Coronary artery (tissue), 2 donors: ENCODE measurements at regions not wholly inside any gene's neighbourhood (a gene's known extent, or its start where the extent isn't known, plus 50 kb on each side); places are given as distances from the start of the nearest gene placed in this dataset.
"Not testable (repeated sequence)": the region's sequence is repeated elsewhere in the genome, so short reads cannot be mapped to it uniquely, and the experiment has no call there.

Source experiments
- DNase-seq: peaks from one replicate; pipeline ENCODE4 v3.0.0-alpha.2; 2017; ENCODE audit warnings: low spot score
- H3K27ac ChIP-seq, 2 donors: fragments of 200-600 bp; sonication (generic); one replicate each; pipeline ENCODE4 v1.5.1; 2016 to 2019
- H3K4me3 ChIP-seq: fragments of 200-600 bp; sonication (generic); 2 replicates; pipeline ENCODE4 v1.5.1; 2016; ENCODE audit warnings: mild to moderate bottlenecking, moderate library complexity
- CTCF ChIP-seq: fragments of 200-600 bp; sonication (generic); IDR thresholded peaks from one replicate; pipeline ENCODE4 v1.5.1; 2019; ENCODE audit warnings: antibody characterized with exemption

- Histone ChIP-seq H3K4me3 (no peak overlapping the region), H3K27ac (no peak overlapping the region)
- no peak for DNase-seq
- TF ChIP-seq CTCF = no peak
Measured at GRCh38 chr14:55858604-55859003, 259.6 kb upstream of the PELI2 start.

GRCh38 chr14:55861561-55861960 is 256.6 kb upstream of the PELI2 start:
- H3K27ac ChIP-seq, H3K4me3 ChIP-seq, DNase-seq: not testable (repeated sequence)

GRCh38 chr14:55864890-55865655 is 253.1 kb upstream of the PELI2 start:
- H3K4me3 ChIP-seq = no peak overlapping the region
- TF ChIP-seq CTCF = no peak
- no peak for DNase-seq
- H3K27ac ChIP-seq = no peak overlapping the region

GRCh38 chr14:55867311-55867710 is 250.9 kb upstream of the PELI2 start:
- no peak for DNase-seq
- Histone ChIP-seq H3K27ac (no peak overlapping the region), H3K4me3 (no peak overlapping the region)
- TF ChIP-seq CTCF = no peak

- TF ChIP-seq CTCF = no peak
- no peak for DNase-seq
- no peak overlapping the region for H3K4me3 ChIP-seq
- no peak overlapping the region for H3K27ac ChIP-seq
Measured at GRCh38 chr14:55867719-55868118, 250.5 kb upstream of the PELI2 start.

GRCh38 chr14:55869397-55870049 is 248.7 kb upstream of the PELI2 start:
- Histone ChIP-seq H3K27ac (no peak overlapping the region), H3K4me3 (no peak overlapping the region)
- TF ChIP-seq CTCF = no peak
- DNase-seq = no peak

- no peak overlapping the region for H3K4me3 ChIP-seq
- H3K27ac ChIP-seq = no peak overlapping the region
- TF ChIP-seq CTCF = no peak
- no peak for DNase-seq
Measured at GRCh38 chr14:55873169-55873568, 245.0 kb upstream of the PELI2 start.
